ENCODE measurements at regions not wholly inside any gene's neighbourhood (a gene's known extent, or its start where the extent isn't known, plus 50 kb on each side); places are given as distances from the start of the nearest gene placed in this dataset.

DNA sequence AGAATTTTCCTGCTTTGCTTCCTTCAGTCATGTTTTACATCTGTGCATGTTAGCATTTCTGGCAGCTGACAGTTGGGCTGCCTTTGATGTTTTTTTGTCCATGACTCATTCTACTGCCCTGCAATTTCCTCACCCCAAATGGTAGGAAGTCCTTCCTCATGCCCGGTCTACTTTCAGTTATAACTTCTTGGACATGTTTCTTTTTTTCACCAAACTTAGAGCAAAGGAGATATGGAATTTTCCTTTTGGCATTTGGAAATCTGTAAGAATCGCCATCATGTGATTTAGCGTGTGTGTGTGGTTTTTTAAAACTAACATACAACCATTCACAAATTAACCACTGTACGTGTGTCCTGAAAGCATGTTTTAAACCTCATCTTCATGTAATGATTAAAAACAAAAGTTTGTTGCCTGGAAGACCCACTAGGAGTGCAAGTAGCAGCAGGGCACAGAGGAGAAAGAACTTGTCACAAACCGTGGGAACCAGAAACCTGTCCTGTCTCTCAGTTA is 430.7 kb upstream of the CFAP20DC start:
- H3K4me3 ChIP-seq: no peak overlapping the region
- no peak for TF ChIP-seq POLR2A (IDR thresholded peaks at IDR 0.05)
- TF ChIP-seq, protein P1, sequence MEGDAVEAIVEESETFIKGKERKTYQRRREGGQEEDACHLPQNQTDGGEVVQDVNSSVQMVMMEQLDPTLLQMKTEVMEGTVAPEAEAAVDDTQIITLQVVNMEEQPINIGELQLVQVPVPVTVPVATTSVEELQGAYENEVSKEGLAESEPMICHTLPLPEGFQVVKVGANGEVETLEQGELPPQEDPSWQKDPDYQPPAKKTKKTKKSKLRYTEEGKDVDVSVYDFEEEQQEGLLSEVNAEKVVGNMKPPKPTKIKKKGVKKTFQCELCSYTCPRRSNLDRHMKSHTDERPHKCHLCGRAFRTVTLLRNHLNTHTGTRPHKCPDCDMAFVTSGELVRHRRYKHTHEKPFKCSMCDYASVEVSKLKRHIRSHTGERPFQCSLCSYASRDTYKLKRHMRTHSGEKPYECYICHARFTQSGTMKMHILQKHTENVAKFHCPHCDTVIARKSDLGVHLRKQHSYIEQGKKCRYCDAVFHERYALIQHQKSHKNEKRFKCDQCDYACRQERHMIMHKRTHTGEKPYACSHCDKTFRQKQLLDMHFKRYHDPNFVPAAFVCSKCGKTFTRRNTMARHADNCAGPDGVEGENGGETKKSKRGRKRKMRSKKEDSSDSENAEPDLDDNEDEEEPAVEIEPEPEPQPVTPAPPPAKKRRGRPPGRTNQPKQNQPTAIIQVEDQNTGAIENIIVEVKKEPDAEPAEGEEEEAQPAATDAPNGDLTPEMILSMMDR (IDR thresholded peaks at IDR 0.05): no peak
- intact Hi-C loops (cut with DNase I): no loop called here
- H3K4me1 ChIP-seq: peaks cover 0 to 12% (median 0%) of the 10 kb centered on the region in 12 donors
- no peaks in the 10 kb centered on the region for H3K27me3 ChIP-seq
- no peaks in the 10 kb centered on the region for H3K36me3 ChIP-seq
- no peaks in the 10 kb centered on the region for H3K9me3 ChIP-seq
- H3K27ac ChIP-seq: no peak overlapping the region
- ATAC-seq (no peak), DNase-seq (no peak)
- WGBS, 4 donors: 62 to 72% (median 68%) methylated on average over 5 of the region's 5 CpGs

DNA sequence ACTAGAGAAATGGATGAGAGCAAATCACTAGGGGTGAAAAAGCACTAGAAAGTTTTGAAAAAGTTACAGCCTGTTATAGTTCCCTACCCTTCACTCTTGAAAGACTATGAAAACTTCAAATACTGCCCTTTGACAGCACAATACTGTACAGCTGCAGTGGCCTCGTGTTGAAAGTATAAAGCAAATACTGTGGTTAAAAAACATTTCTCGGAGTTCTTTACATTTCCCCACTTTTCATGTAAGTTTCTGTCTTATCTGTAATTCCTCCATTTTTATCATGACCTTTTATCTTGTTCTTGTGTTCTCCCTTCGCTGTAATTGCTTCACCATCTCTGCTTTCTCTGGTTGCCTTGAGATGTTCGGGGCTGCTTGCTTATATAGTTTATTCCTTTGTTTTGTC is 423.8 kb upstream of the CFAP20DC start:
- H3K4me3 ChIP-seq: no peak overlapping the region
- intact Hi-C loops (cut with DNase I): no loop called here
- no peaks in the 10 kb centered on the region for H3K36me3 ChIP-seq
- no peaks in the 10 kb centered on the region for H3K4me1 ChIP-seq
- no peaks in the 10 kb centered on the region for H3K27me3 ChIP-seq
- peaks cover 0 to 9% (median 0%) of the 10 kb centered on the region in 12 donors for H3K9me3 ChIP-seq
- no peak overlapping the region for H3K27ac ChIP-seq
- DNase-seq: no peak
- no peak for ATAC-seq
- no peak for TF ChIP-seq POLR2A (IDR thresholded peaks at IDR 0.05)
- TF ChIP-seq, protein P1 (IDR thresholded peaks at IDR 0.05): no peak
- WGBS, 4 donors: 59 to 76% (median 68%) methylated on average over 4 of the region's 4 CpGs

DNA sequence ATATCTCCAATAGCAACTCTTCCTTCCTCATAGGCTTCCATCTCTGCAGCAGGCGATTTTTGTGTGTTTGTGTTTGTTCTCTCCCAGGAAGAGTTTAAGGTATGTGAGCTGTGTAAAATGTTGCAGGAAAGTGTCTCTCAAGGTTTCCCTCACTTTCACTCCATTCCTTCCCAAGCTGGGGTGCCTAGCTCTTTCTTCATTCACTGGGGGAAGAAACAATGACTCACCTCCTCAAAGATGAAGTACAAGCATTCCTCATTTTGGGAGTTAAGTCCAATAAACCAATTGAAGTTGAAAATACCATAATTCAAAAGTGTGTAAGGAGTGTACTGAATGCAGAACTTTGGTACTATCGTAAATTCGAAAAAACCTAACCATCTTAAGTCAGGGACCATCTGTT is 422.7 kb upstream of the CFAP20DC start:
- TF ChIP-seq POLR2A (IDR thresholded peaks at IDR 0.05): no peak
- TF ChIP-seq, protein P1 (IDR thresholded peaks at IDR 0.05): no peak
- no peak overlapping the region for H3K4me3 ChIP-seq
- H3K27ac ChIP-seq: no peak overlapping the region
- intact Hi-C loops (cut with DNase I): no loop called here
- ATAC-seq: no peak
- H3K4me1 ChIP-seq: no peaks in the 10 kb centered on the region
- H3K27me3 ChIP-seq: no peaks in the 10 kb centered on the region
- H3K9me3 ChIP-seq: peaks cover 0 to 9% (median 0%) of the 10 kb centered on the region in 12 donors
- H3K36me3 ChIP-seq: no peaks in the 10 kb centered on the region
- 88 to 95% (median 89%) methylated on average over 3 of the region's 3 CpGs for WGBS, 4 donors
- no peak for DNase-seq

DNA sequence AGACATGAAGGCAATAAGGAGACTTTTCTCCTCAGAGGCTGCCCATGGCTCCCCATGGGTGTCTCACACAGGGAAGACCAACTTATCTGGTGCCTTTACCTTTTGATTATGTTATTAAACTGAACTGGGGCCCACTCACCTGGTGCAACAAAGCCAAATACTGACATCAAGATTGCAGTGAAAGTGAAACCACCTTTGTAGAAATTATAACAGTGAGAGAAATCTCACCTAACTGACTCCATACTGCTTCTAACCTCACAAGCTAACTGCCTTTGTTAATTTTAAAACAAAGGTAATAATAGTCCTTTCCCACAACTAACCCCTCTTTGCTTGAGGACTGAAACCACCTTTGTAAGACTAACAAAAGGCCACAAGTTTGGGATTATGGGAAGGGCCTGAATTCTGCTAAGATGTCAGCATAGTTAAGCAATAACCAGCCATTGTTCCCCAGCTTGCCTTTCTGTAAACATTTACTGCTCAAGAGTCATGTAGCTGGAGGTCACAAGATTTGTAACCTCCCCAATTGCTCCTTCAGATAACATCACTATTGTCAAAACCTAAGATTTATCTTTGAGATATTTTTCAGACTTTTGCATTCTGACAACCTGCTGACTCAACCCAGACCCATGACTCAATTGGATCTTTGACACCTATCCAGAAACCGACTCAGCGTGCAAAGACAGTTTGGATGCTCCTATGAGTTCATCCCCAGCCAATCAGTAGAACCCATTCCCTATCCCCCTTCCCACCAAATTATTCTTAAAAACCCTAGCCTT is 420.3 kb upstream of the CFAP20DC start:
- H3K27ac ChIP-seq: no peak overlapping the region
- H3K4me1 ChIP-seq: no peaks in the 10 kb centered on the region
- H3K4me3 ChIP-seq: no peak overlapping the region
- H3K9me3 ChIP-seq: peaks cover 0 to 9% (median 0%) of the 10 kb centered on the region in 12 donors
- no peaks in the 10 kb centered on the region for H3K36me3 ChIP-seq
- TF ChIP-seq, protein P1 (IDR thresholded peaks at IDR 0.05): no peak
- TF ChIP-seq POLR2A (IDR thresholded peaks at IDR 0.05): no peak
- no peak for ATAC-seq
- H3K27me3 ChIP-seq: no peaks in the 10 kb centered on the region
- no peak for DNase-seq
- intact Hi-C loops (cut with DNase I): no loop called here
- 91 to 98% (median 94%) methylated on average over 2 of the region's 2 CpGs for whole genome bisulfite sequencing, 4 donors

Measured in heart left ventricle (tissue), 16 donors.